ENCODE measurements at regions not wholly inside any gene's neighbourhood (a gene's known extent, or its start where the extent isn't known, plus 50 kb on each side); places are given as distances from the start of the nearest gene placed in this dataset.

DNA sequence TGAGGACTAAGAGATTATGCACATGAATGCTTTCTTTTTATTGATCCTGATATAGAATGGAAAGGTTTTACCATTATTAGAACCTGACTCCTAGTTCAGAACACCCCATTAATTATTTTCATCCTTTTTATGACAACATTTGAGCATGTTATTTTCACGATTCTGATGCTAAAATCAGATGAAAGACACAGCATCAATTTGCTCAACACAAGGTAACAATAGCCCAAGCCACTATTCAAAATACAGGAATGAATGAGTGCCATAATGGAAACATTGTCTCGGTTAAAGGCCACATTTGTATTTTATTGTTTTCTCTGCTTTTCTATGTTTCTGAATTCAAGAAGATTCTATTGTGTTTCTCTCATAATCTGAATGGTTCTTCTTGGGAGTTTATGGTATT is 126.3 kb upstream of the POF1B start:
- POLR2A ChIA-PET = no interaction called here
- RAD21 ChIA-PET (ENCODE audit: low non-redundant PET in 1 of 2, low total read pairs in 2 of 2, uncharacterized antibody in 2 of 2, unreplicated experiment in 2 of 2) = no interaction called here
- DNase-seq (ENCODE audit: low read depth, low spot score) = no peak
- Histone ChIP-seq H3K9ac (ENCODE audit: low read length) (no peak overlapping the region), H3K36me3 (ENCODE audit: control insufficient read depth in 1 of 2, insufficient read depth in 2 of 2, low read length in 2 of 2) (no peaks in the 10 kb centered on the region), H3K79me2 (ENCODE audit: insufficient read depth, low read length) (no peaks in the 10 kb centered on the region), H3K4me1 (ENCODE audit: control insufficient read depth in 1 of 2, insufficient read depth in 2 of 2, low read length in 2 of 2) (no peaks in the 10 kb centered on the region), H2AFZ (ENCODE audit: low read depth, low read length, poor library complexity, severe bottlenecking) (no peak overlapping the region), H3K4me3 (replicated peaks in 1 of 2; ENCODE audit: low read depth in 1 of 2, low read length in 2 of 2) (no peak overlapping the region), H3K27ac (ENCODE audit: low read depth, low read length) (no peak overlapping the region), H3K9me2 (ENCODE audit: insufficient read depth) (no peaks in the 10 kb centered on the region), H3K4me2 (ENCODE audit: low read length) (no peak overlapping the region), H3K27me3 (ENCODE audit: insufficient read depth, low read length) (no peaks in the 10 kb centered on the region), H4K20me1 (ENCODE audit: insufficient read depth) (no peaks in the 10 kb centered on the region), H3K9me3 (ENCODE audit: control insufficient read depth in 1 of 2, insufficient read depth in 1 of 2, low read depth in 1 of 2, low read length in 2 of 2) (no peaks in the 10 kb centered on the region)
- intact Hi-C loops (cut with micrococcal nuclease) = no loop called here
- CTCF ChIA-PET = no interaction called here
- ATAC-seq = no peak
- TF ChIP-seq ZBTB33 (IDR thresholded peaks at IDR 0.05; ENCODE audit: extremely low read depth, insufficient replicate concordance, low read length) (no peak), CBX3 (IDR thresholded peaks at IDR 0.05; ENCODE audit: low read depth) (no peak), JUND (IDR thresholded peaks at IDR 0.05) (no peak), ZNF274 (IDR thresholded peaks at IDR 0.05; ENCODE audit: low read depth, low read length) (no peak), YY1 (IDR thresholded peaks at IDR 0.05; ENCODE audit: extremely low read depth, insufficient replicate concordance, low read depth, low read length) (no peak), MAX (IDR thresholded peaks at IDR 0.05) (no peak), FOSL1 (IDR thresholded peaks at IDR 0.05; ENCODE audit: low read depth) (no peak), SP1 (IDR thresholded peaks at IDR 0.05; ENCODE audit: low read depth) (no peak), SIN3A (IDR thresholded peaks at IDR 0.05; ENCODE audit: low read depth) (no peak), REST (IDR thresholded peaks at IDR 0.05; ENCODE audit: low read depth) (no peak), CEBPB (IDR thresholded peaks at IDR 0.05; ENCODE audit: low read depth) (no peak), POLR2A (IDR thresholded peaks at IDR 0.05; ENCODE audit: borderline replicate concordance, extremely low read depth, insufficient read depth, insufficient read length) (no peak), SRF (IDR thresholded peaks at IDR 0.05; ENCODE audit: low read depth) (no peak), TCF7L2 (IDR thresholded peaks at IDR 0.05; ENCODE audit: borderline replicate concordance, extremely low read depth, insufficient read depth, insufficient read length) (no peak), ATF3 (IDR thresholded peaks at IDR 0.05) (no peak), EZH2 (IDR thresholded peaks at IDR 0.05) (no peak), EGR1 (IDR thresholded peaks at IDR 0.05; ENCODE audit: low read depth) (no peak), RAD21 (IDR thresholded peaks at IDR 0.05; ENCODE audit: low read depth) (no peak), EZH2phosphoT487 (IDR thresholded peaks at IDR 0.05; ENCODE audit: borderline replicate concordance) (no peak), CTCF (IDR thresholded peaks at IDR 0.05 in 2 of 3, conservative IDR thresholded peaks at IDR 0.05 in 1 of 3; ENCODE audit: borderline replicate concordance in 1 of 3, insufficient read depth in 1 of 3, low read depth in 2 of 3, low read length in 2 of 3) (no peak)
- BruUV-seq (replicated peaks) = no TSS peak
